HG02852 (cell line): ENCODE measurements at regions not wholly inside any gene's neighbourhood (a gene's known extent, or its start where the extent isn't known, plus 50 kb on each side); places are given as distances from the start of the nearest gene placed in this dataset.
"Not testable (repeated sequence)": the region's sequence is repeated elsewhere in the genome, so short reads cannot be mapped to it uniquely, and the experiment has no call there.

ENCODE experiments used
- ATAC-seq: cut with Tn5 transposase; IDR thresholded peaks from one replicate; pipeline ENCODE4 v1.9.1; 2021; ENCODE audit warnings: mild to moderate bottlenecking, moderate library complexity; ENCODE audit not compliant: unreplicated experiment

DNA sequence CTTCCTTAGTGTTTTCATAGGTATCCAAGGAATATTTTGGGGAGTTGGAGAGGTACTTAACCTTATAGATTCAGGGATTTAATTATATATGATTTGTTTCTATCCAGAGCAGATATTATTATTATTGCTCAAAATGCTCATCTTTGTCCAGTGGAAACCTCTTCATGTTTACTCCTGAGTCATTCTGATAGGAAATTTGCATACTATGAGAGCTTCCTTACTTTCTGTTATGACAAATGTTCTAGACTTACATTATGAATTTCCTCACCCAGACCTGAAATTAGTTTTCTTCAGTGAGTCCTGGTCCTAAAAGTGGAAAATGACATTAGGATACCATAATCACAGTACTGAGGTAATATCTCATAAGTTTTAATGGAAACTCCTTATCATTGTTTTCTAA lies 57.5 kb upstream of the PLPPR5 start:
- no peak for ATAC-seq

DNA sequence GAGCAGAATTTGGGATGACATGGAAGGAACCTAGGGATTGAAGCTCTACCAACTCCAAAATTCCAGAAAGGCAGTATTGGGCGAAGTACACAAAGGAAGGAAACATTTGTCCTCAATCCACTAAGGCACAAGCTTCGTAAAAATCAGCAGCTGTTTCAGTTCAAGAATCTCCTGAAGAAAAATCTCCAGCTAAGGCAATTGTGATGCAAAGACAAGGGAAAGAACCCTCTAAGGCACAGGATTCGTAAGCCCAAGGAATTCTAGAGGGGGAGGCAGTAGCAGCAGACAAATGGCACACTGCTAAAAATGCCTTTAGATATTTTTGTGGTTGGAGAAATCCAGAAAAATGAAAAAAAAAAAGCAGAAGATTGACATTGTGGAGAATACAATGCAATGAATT lies 64.5 kb upstream of the PLPPR5 start:
- ATAC-seq: no peak

DNA sequence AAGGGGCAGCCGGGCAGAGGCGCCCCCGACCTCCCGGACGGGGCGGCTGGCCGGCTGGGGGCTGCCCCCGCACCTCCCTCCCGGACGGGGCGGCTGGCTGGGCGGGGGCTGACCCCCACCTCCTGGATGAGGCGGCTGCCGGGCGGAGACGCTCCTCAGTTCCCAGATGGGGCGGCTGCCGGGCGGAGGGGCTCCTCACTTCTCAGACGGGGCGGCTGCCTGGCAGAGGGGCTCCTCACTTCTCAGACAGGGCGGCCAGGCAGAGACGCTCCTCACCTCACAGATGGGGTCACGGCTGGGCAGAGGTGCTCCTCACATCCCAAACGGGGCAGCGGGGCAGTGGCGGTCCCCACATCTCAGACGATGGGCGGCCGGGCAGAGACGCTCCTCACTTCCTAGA lies 73.9 kb upstream of the PLPPR5 start:
- ATAC-seq: not testable (repeated sequence)

DNA sequence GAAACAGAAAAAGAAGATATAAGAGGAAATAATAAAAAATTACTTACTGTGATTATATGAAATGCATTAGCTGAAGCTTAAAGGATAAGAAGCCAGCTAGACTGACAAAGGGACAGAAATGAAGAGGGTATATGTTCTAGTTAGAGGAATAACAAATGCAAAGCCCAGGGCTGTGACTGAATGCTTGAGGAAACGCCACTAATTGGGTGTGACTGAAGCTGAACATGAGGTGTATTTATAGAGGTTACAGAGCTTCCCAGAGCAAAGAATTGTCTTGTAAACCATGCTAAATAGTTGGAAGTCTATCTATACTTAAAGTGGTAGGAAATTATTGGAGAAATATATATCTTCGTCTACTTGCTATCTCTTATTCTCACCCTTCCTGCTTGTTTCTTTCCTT lies 77.7 kb upstream of the PLPPR5 start:
- no peak for ATAC-seq

- no peak for ATAC-seq
Observed at GRCh38 chr1:99083338-99083737, 78.7 kb upstream of the PLPPR5 start.

DNA sequence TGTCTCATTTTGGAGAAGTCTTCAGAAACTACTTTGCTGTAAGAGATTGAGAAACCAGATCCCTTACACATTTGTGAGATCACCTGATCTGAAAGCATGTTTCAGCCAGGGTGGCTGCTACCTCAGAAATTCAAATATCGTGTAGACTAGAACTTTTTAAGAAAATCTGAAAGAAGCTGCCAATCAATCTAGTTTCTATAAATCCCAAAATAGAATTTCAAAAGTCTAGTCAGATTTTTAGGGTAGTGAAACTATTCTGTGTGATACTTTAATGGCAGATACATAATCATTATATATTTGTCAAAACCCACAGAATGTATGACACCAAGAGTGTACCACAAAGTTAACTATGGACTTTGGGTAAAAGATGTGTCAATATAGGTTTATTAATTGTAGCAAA lies 79.9 kb upstream of the PLPPR5 start:
- ATAC-seq: no peak

GRCh38 chr1:99086057-99086456 lies 81.4 kb upstream of the PLPPR5 start:
- ATAC-seq: no peak

- ATAC-seq: no peak
Observed at GRCh38 chr1:99098589-99098988, 93.9 kb upstream of the PLPPR5 start.

GRCh38 chr1:99106274-99106673 lies 101.6 kb upstream of the PLPPR5 start:
- no peak for ATAC-seq

DNA sequence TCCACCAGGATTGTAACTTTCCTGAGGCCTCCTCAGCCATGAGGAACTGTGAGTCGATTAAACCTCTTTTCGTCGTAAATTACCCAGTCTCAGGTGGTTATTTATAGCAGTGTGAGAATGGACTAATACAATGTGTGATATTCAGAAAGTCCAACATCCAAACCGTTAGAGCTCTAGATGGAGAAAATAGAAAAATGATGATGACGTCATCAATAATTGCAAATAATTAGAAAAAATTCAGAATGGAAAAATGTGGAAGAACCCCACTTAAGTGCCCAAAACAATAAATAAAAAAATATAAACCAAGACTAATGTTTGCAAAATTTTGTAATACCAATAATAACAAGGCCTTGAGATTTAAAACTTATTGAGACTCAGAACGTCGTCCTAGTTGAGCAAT lies 103.0 kb upstream of the PLPPR5 start:
- no peak for ATAC-seq

- no peak for ATAC-seq
Observed at GRCh38 chr1:99110140-99111041, 105.7 kb upstream of the PLPPR5 start.

DNA sequence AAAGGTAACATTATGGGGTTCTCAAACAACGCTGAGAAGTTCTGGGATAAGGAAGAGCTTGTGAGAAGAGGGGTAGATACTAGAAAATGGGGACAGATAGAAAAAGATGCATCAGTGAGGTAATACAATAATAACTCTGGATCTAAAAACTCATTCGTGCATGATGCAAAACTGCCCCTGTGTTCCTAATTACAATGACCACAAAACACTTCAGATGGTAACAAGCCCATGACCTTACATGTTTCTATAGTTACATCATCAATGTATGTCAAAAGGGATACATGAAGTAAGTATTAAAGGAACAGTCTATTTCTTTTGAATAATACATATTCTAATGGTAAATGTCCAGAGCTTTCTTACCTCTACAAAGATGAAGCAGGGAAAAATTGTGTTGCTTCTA lies 110.6 kb upstream of the PLPPR5 start:
- no peak for ATAC-seq

DNA sequence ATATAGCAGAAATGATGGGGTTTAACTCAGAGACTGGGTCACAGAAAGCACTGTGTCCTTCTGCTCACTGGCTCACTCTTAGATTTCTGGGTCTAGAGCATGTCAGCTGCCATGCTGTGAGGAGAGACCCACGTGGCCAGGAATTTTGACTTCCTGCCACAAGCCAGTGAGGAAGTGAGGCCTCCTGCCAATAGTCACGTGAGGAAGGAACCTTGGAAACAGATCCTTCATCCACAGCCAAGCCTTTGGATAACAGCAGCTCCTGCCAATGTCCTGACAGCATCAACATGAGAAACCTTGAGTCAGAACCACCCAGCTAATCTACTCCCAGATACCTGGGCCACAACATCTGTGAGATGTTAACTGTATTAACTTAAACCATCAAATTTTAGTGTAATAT lies 114.5 kb upstream of the PLPPR5 start:
- no peak for ATAC-seq

- ATAC-seq: no peak
Observed at GRCh38 chr1:99122039-99122438, 117.4 kb upstream of the PLPPR5 start.

- no peak for ATAC-seq
Observed at GRCh38 chr1:99123936-99124335, 119.3 kb upstream of the PLPPR5 start.

DNA sequence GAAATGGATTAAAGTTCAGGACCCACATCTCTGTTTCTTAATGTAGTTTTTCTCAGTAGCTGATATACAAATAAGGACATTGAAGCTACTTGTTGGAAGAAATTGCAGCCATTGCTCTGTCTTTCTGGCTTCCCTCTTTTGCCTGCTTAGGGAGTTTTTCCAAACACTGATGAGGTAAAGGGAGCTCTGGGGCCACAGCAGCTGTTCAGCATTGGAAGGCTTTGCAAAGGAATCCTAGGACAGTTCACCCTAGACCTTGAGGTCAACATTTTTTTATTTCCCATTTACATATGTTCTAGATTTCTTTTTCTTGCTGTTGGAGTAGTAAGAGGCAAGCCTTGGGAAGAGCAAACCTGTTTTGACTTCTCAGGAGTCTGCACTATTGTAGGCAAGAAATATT lies 126.9 kb upstream of the PLPPR5 start:
- no peak for ATAC-seq

DNA sequence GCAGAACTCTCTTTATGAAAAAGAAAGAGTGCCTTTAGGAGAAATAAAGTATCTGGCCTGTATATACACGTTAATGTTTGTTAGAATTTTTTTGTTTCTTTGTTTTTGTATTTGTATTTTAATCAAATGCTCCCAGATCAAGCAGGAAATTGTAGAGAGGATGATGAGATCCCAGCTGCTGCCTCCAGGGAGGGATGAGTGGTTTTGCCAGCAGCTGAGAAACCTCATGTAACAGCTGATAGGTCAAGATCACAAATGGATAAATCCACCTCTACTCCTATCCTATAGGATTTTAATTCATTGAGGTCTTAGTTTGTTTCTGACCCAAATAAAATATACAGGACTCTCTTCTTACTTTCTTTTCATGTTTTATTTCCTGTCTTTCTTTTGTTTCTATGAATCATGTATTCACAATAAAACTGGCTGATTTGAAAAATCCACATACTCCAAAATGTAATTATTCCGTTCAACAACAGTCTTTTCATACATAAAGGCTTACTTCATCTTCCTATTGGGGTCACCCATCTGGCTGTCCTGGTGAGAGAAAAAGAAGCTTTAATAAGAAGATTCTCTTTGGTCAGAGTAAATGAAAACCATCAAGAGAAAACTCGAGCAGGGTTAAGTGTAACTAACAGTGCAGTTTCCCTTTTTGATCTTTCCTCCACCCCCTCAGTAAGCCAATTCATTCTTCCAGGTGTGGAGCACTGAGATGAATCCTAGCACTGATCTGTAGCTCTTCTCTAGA lies 129.3 kb upstream of the PLPPR5 start:
- ATAC-seq: no peak

DNA sequence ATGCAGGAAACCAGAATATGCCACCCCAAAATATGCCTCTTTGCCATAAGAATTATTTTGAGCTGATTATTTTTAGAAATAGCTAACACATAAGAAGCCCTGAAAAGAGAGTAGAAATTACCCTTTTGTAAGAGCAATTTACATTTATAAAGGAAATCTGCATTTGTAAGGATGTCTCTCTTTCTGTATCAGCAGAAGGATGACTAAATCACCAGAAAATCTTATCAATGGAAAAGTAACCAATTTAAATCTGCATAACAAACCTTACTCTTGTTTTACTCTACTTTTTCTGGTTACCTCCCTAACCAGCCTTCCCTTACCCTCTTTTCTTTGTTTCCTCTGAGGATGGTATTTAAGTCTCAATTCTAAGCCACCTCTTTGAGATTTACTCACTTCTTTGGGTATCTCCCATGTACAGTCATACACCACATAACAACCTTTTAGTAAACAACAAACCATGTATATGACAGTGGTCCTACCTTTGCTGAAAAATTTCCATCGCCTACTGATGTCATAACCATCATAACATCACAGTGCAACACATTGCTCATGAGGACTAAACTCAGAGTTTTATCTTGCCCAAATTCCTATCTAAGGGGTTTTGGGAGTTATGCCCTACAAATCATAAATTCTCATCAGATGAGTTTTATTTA lies 126.6 kb upstream of the PLPPR4 start:
- ATAC-seq: no peak

DNA sequence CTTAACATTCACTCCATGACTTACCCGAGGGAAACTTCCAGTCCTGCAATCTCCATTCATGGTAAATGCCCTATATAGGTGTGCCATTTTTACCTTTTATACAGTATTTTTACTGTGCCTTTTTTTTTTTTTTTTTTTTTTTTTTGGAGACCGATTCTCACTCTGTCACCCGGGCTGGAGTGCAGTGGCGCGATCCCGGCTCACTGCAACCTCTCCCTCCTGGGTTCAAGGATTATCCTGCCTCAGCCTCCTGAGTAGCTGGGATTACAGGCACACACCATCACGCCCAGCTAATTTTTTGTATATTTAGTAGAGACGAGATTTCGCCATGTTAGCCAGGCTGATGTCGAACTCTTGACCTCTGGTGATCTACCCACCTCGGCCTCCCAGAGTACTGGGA lies 124.4 kb upstream of the PLPPR4 start:
- ATAC-seq: no peak

DNA sequence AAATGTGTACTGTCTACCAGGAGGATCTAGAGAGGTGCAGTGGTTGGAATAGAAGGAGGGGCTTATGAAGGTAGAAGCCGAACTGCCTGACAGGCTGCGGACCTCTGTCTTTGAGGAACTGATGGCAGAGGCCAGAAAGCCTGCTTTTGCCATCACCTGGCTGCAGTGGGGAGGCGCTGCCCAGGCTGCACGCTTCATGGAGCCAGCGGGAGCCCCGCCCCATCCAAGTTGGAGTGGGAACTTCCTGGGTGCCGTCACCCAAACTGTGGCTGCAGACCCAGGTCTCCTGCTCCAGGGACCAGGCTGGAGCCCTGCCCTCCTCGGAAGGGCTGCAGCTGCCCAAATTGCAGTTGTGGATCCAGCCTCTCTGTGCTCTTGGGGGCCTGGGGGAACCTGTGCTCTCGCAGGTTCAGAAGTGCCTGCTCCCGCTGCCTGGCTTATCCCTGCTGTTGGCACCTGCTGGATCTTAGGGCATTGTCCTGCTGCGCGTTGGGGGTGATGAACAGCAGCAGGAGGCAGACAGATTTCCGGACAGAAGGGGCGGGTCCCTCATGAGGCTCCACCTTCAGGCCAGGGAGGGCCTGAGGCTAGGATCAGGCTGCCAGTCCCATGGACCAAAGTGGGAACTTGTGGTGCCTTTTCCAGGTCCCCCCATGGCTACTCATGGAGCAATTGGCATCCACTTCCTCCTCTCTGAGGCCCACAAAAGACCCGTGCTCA lies 118.0 kb upstream of the PLPPR4 start:
- ATAC-seq: no peak

- no peak for ATAC-seq
Observed at GRCh38 chr1:99149952-99150351, 114.3 kb upstream of the PLPPR4 start.
